ENCODE measurements at regions not wholly inside any gene's neighbourhood (a gene's known extent, or its start where the extent isn't known, plus 50 kb on each side); places are given as distances from the start of the nearest gene placed in this dataset.

DNA sequence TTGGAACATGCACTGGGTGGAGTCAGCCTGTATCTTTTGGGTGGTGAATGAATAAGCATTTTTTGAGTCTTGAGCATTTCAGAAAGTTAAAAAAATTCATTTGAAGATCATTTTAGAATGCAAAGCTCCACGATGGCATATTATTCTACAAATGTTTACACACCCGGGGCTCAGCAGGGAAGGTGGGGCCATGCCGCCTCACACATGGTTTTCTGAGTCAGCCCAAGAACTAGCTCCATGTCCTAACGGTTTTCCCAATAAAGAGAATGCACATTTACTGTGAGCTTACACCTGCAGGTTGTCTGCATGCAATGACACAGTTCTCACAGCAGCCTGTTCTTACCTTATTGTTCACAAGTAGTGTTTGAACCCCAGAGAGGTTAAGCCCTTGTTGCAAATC is 670.3 kb downstream of the GALR1 start:
- ATAC-seq (ENCODE audit: insufficient number of reproducible peaks, low FRiP score, low read depth), result no peak
- no peaks in the 10 kb centered on the region for H3K4me1 ChIP-seq (ENCODE audit: control insufficient read depth in 1 of 2, low read depth in 2 of 2)
- no peaks in the 10 kb centered on the region for H3K27me3 ChIP-seq (replicated peaks; ENCODE audit: insufficient read depth)
- no peaks in the 10 kb centered on the region for H3K9me3 ChIP-seq
- H3K4me3 ChIP-seq, result no peak overlapping the region
- no peaks in the 10 kb centered on the region for H3K36me3 ChIP-seq
- no peak overlapping the region for H3K27ac ChIP-seq
- TF ChIP-seq, protein P1, sequence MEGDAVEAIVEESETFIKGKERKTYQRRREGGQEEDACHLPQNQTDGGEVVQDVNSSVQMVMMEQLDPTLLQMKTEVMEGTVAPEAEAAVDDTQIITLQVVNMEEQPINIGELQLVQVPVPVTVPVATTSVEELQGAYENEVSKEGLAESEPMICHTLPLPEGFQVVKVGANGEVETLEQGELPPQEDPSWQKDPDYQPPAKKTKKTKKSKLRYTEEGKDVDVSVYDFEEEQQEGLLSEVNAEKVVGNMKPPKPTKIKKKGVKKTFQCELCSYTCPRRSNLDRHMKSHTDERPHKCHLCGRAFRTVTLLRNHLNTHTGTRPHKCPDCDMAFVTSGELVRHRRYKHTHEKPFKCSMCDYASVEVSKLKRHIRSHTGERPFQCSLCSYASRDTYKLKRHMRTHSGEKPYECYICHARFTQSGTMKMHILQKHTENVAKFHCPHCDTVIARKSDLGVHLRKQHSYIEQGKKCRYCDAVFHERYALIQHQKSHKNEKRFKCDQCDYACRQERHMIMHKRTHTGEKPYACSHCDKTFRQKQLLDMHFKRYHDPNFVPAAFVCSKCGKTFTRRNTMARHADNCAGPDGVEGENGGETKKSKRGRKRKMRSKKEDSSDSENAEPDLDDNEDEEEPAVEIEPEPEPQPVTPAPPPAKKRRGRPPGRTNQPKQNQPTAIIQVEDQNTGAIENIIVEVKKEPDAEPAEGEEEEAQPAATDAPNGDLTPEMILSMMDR (IDR thresholded peaks at IDR 0.05), result no peak
- no peak for DNase-seq (ENCODE audit: low spot score)

GRCh38 chr18:77935342-77935741 is 685.7 kb downstream of the GALR1 start:
- Histone ChIP-seq H3K4me1 (ENCODE audit: control insufficient read depth in 1 of 2, low read depth in 2 of 2) (no peaks in the 10 kb centered on the region), H3K27me3 (replicated peaks; ENCODE audit: insufficient read depth) (no peaks in the 10 kb centered on the region), H3K4me3 (no peak overlapping the region), H3K27ac (no peak overlapping the region), H3K36me3 (no peaks in the 10 kb centered on the region), H3K9me3 (no peaks in the 10 kb centered on the region)
- DNase-seq (ENCODE audit: low spot score) (no peak), ATAC-seq (ENCODE audit: insufficient number of reproducible peaks, low FRiP score, low read depth) (no peak)
- TF ChIP-seq, protein P1 (IDR thresholded peaks at IDR 0.05), result no peak

DNA sequence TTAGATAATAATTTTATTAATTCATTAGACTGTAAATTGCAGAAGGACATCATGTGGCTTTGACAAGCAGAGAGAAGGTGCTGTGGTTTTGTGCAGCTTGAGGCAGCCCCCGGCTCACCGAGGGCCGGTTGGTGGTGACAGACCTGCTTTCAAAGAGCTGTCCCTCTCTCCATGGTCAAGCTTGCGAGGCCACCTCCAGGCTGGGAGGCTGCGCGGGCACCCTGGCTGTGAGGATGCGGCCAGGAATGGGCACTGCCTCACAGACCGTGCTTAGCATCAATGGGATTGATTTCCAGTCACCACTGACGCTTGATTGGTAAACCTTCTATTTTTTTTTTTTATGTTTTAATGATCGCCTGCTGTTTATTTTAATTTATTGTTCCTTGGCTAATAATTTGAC is 690.9 kb downstream of the GALR1 start:
- TF ChIP-seq, protein P1 (IDR thresholded peaks at IDR 0.05), result no peak
- no peak for DNase-seq (ENCODE audit: low spot score)
- H3K4me1 ChIP-seq (ENCODE audit: control insufficient read depth in 1 of 2, low read depth in 2 of 2), result no peaks in the 10 kb centered on the region
- no peaks in the 10 kb centered on the region for H3K27me3 ChIP-seq (replicated peaks; ENCODE audit: insufficient read depth)
- no peak overlapping the region for H3K4me3 ChIP-seq
- H3K9me3 ChIP-seq, result no peaks in the 10 kb centered on the region
- no peak for ATAC-seq (ENCODE audit: insufficient number of reproducible peaks, low FRiP score, low read depth)
- no peak overlapping the region for H3K27ac ChIP-seq
- H3K36me3 ChIP-seq, result no peaks in the 10 kb centered on the region

DNA sequence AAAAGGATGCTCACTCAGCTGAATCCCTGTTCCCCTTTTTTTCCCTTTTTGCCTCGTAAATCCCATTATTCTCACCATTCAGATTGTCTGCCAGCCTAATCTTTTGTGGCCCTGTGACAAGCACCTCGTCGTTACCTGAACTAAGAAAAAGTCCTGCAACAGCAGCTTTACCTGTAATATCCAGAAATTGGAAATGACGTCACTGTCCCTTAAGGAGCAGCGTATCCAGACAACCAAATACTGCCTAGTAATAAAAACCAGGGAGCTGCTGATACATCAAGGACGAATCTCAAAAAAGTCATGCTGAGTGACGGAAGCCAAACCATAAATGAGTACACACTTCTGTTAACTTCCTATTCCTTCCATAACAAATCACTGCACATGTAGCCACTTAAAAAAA is 694.9 kb downstream of the GALR1 start:
- Histone ChIP-seq H3K36me3 (no peaks in the 10 kb centered on the region), H3K4me1 (ENCODE audit: control insufficient read depth in 1 of 2, low read depth in 2 of 2) (no peaks in the 10 kb centered on the region), H3K4me3 (no peak overlapping the region), H3K27ac (no peak overlapping the region), H3K27me3 (replicated peaks; ENCODE audit: insufficient read depth) (no peaks in the 10 kb centered on the region), H3K9me3 (no peaks in the 10 kb centered on the region)
- ATAC-seq (ENCODE audit: insufficient number of reproducible peaks, low FRiP score, low read depth) (no peak), DNase-seq (ENCODE audit: low spot score) (no peak)
- TF ChIP-seq, protein P1 (IDR thresholded peaks at IDR 0.05), result no peak

DNA sequence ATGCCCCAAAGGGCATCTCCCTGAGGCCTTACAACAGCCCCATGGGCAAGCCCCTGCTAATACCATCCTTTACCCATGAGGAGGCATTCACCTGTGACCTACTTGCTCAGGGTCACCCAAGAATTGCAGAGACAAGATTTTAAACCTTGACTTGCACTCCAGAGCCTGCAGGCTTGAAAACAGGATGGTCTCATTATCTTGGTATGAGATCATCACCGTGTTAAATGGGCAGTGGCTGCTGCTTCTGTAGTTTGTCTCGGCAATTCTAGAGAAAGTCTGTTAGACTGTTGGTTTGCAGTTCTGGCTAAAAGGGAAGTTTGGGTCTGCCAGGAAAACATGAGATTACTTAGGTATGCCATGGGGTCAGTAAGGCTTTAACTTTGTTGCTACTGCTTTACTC is 698.9 kb downstream of the GALR1 start:
- TF ChIP-seq, protein P1 (IDR thresholded peaks at IDR 0.05), result no peak
- ATAC-seq (ENCODE audit: insufficient number of reproducible peaks, low FRiP score, low read depth), result no peak

More for the DNA sequence above, 698.9 kb downstream of the GALR1 start:
- Histone ChIP-seq H3K9me3 (no peaks in the 10 kb centered on the region), H3K36me3 (no peaks in the 10 kb centered on the region), H3K4me3 (no peak overlapping the region), H3K27ac (no peak overlapping the region), H3K27me3 (replicated peaks; ENCODE audit: insufficient read depth) (no peaks in the 10 kb centered on the region), H3K4me1 (ENCODE audit: control insufficient read depth in 1 of 2, low read depth in 2 of 2) (no peaks in the 10 kb centered on the region)
- no peak for DNase-seq (ENCODE audit: low spot score)
